ENCODE measurements at regions not wholly inside any gene's neighbourhood (a gene's known extent, or its start where the extent isn't known, plus 50 kb on each side); places are given as distances from the start of the nearest gene placed in this dataset.

DNA sequence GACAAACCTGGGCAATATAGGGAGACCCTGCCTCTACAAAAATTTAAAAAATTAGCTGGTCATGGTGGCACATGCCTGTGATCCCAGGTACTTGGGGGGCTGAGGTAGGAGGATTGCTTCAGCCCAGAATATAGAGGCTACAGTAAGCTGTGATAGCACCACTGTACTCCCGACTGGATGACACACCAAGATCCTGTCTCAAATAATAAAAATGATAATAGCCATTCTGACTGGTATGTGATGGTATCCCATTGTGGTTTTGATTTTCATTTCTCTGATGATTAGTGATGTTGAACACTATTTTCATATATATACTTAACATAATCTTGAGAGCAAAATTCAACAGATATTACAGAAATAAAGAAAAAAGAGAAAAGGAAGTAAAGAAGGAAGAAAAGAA lies 1491.0 kb upstream of the PIK3C3 start:
- Mint-ChIP-seq H3K27me3 (ENCODE audit: insufficient read depth, unreplicated experiment) (peaks cover 3% of the 10 kb centered on the region), H3K27ac (ENCODE audit: unreplicated experiment) (no peak overlapping the region), H3K4me3 (ENCODE audit: unreplicated experiment) (no peak overlapping the region), H3K9me3 (ENCODE audit: unreplicated experiment) (no peaks in the 10 kb centered on the region), H3K4me1 (ENCODE audit: low read depth, unreplicated experiment) (no peaks in the 10 kb centered on the region), H3K36me3 (ENCODE audit: insufficient read depth, unreplicated experiment) (no peaks in the 10 kb centered on the region)
- no TSS peak for BruUV-seq (replicated peaks)
- H3K27me3 ChIP-seq (replicated peaks; ENCODE audit: control insufficient read depth, insufficient read depth, low read length) = no peaks in the 10 kb centered on the region
- H3K36me3 ChIP-seq (ENCODE audit: control insufficient read depth, insufficient read depth, low read length) = no peaks in the 10 kb centered on the region
- no peak overlapping the region for H3K4me3 ChIP-seq (ENCODE audit: low read depth, low read length)
- POLR2A ChIA-PET = no interaction called here
- H3K4me1 ChIP-seq = no peaks in the 10 kb centered on the region
- DNase-seq = no peak
- CTCF ChIA-PET = no interaction called here
- H3K9me3 ChIP-seq = no peaks in the 10 kb centered on the region
- intact Hi-C loops (cut with micrococcal nuclease; ENCODE audit: unreplicated experiment) = no loop called here
- TF ChIP-seq, protein P1, sequence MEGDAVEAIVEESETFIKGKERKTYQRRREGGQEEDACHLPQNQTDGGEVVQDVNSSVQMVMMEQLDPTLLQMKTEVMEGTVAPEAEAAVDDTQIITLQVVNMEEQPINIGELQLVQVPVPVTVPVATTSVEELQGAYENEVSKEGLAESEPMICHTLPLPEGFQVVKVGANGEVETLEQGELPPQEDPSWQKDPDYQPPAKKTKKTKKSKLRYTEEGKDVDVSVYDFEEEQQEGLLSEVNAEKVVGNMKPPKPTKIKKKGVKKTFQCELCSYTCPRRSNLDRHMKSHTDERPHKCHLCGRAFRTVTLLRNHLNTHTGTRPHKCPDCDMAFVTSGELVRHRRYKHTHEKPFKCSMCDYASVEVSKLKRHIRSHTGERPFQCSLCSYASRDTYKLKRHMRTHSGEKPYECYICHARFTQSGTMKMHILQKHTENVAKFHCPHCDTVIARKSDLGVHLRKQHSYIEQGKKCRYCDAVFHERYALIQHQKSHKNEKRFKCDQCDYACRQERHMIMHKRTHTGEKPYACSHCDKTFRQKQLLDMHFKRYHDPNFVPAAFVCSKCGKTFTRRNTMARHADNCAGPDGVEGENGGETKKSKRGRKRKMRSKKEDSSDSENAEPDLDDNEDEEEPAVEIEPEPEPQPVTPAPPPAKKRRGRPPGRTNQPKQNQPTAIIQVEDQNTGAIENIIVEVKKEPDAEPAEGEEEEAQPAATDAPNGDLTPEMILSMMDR (IDR thresholded peaks at IDR 0.05; ENCODE audit: insufficient read depth in 1 of 2, low read depth in 1 of 2, low read length in 1 of 2, severe bottlenecking in 1 of 2, unreplicated experiment in 1 of 2) = no peak

DNA sequence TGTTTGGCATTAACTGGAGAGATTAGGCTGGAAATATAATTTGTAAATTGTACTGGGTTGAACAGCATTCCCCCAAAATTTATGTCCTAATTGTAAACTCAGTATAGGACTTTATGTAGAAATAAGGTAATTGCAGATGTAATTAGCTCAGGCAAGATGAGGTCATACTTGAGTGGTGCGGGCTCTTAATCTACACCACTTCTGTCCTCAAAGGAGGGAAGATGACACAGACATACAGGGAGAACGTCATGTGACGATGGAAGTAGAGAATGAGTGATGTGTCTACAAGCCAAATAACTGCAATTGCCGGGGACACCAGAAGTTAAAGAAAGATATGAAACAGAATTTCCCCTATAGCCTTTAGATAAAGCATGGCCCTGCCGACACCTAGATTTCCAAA lies 1501.1 kb upstream of the PIK3C3 start:
- DNase-seq = no peak
- H3K9me3 ChIP-seq = no peaks in the 10 kb centered on the region
- no peaks in the 10 kb centered on the region for H3K36me3 ChIP-seq (ENCODE audit: control insufficient read depth, insufficient read depth, low read length)
- no peak overlapping the region for H3K4me3 Mint-ChIP-seq (ENCODE audit: unreplicated experiment)
- no peak overlapping the region for H3K27ac Mint-ChIP-seq (ENCODE audit: unreplicated experiment)
- BruUV-seq (replicated peaks) = no TSS peak
- ChIA-PET POLR2A (no interaction called here), CTCF (no interaction called here)
- no peaks in the 10 kb centered on the region for H3K36me3 Mint-ChIP-seq (ENCODE audit: insufficient read depth, unreplicated experiment)
- no peaks in the 10 kb centered on the region for H3K9me3 Mint-ChIP-seq (ENCODE audit: unreplicated experiment)
- H3K4me1 Mint-ChIP-seq (ENCODE audit: low read depth, unreplicated experiment) = no peaks in the 10 kb centered on the region
- no peaks in the 10 kb centered on the region for H3K27me3 ChIP-seq (replicated peaks; ENCODE audit: control insufficient read depth, insufficient read depth, low read length)
- TF ChIP-seq, protein P1 (IDR thresholded peaks at IDR 0.05; ENCODE audit: insufficient read depth in 1 of 2, low read depth in 1 of 2, low read length in 1 of 2, severe bottlenecking in 1 of 2, unreplicated experiment in 1 of 2) = no peak
- H3K4me3 ChIP-seq (ENCODE audit: low read depth, low read length) = no peak overlapping the region
- intact Hi-C loops (cut with micrococcal nuclease; ENCODE audit: unreplicated experiment) = no loop called here
- no peaks in the 10 kb centered on the region for H3K4me1 ChIP-seq
- H3K27me3 Mint-ChIP-seq (ENCODE audit: insufficient read depth, unreplicated experiment) = peaks cover 10% of the 10 kb centered on the region

DNA sequence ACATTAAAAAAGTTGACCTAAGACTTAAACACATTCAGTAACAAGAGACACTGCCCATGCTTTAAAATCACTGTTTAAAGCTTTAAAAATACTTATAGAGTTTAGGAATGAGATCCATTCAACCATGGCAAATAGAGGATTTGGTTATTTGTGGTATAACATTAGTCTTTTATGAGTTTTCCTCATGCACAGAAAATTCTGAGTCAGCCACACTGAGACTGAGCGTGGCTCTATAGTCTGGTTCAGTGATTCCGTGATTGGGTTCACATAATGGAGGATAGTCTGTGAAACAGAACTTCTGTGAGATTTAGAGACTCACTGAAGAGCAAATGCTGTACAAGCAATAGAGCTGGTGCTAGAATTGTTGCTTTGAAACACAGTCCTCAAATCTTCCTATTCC lies 1502.4 kb upstream of the PIK3C3 start:
- no peaks in the 10 kb centered on the region for H3K36me3 Mint-ChIP-seq (ENCODE audit: insufficient read depth, unreplicated experiment)
- no peak overlapping the region for H3K4me3 Mint-ChIP-seq (ENCODE audit: unreplicated experiment)
- intact Hi-C loops (cut with micrococcal nuclease; ENCODE audit: unreplicated experiment) = no loop called here
- H3K4me1 Mint-ChIP-seq (ENCODE audit: low read depth, unreplicated experiment) = no peaks in the 10 kb centered on the region
- H3K9me3 ChIP-seq = no peaks in the 10 kb centered on the region
- no peaks in the 10 kb centered on the region for H3K4me1 ChIP-seq
- H3K36me3 ChIP-seq (ENCODE audit: control insufficient read depth, insufficient read depth, low read length) = no peaks in the 10 kb centered on the region
- no peaks in the 10 kb centered on the region for H3K27me3 ChIP-seq (replicated peaks; ENCODE audit: control insufficient read depth, insufficient read depth, low read length)
- no peak overlapping the region for H3K27ac Mint-ChIP-seq (ENCODE audit: unreplicated experiment)
- H3K9me3 Mint-ChIP-seq (ENCODE audit: unreplicated experiment) = no peaks in the 10 kb centered on the region
- no peak overlapping the region for H3K4me3 ChIP-seq (ENCODE audit: low read depth, low read length)
- ChIA-PET CTCF (no interaction called here), POLR2A (no interaction called here)
- no TSS peak for BruUV-seq (replicated peaks)
- peaks cover 10% of the 10 kb centered on the region for H3K27me3 Mint-ChIP-seq (ENCODE audit: insufficient read depth, unreplicated experiment)
- TF ChIP-seq, protein P1 (IDR thresholded peaks at IDR 0.05; ENCODE audit: insufficient read depth in 1 of 2, low read depth in 1 of 2, low read length in 1 of 2, severe bottlenecking in 1 of 2, unreplicated experiment in 1 of 2) = no peak
- no peak for DNase-seq

Measured in Caco-2 (cell line).